ENCODE measurements at regions not wholly inside any gene's neighbourhood (a gene's known extent, or its start where the extent isn't known, plus 50 kb on each side); places are given as distances from the start of the nearest gene placed in this dataset.

GRCh38 chr7:131143869-131144268, 183.8 kb upstream of the MKLN1 start:
- Histone ChIP-seq H3K4me2 (ENCODE audit: insufficient read depth, low read length) (no peak overlapping the region), H3K79me2 (ENCODE audit: insufficient read depth, low read length) (no peaks in the 10 kb centered on the region), H3K36me3 (ENCODE audit: insufficient read depth, low read length) (no peaks in the 10 kb centered on the region), H3K4me3 (ENCODE audit: low read depth in 1 of 2, low read length in 2 of 2) (no peak overlapping the region), H4K20me1 (ENCODE audit: insufficient read depth, low read length) (no peaks in the 10 kb centered on the region), H3K9ac (ENCODE audit: low read depth, low read length) (no peak overlapping the region), H3K27ac (ENCODE audit: low read length) (no peak overlapping the region), H3K9me3 (ENCODE audit: insufficient read depth, low read length, severe bottlenecking) (no peaks in the 10 kb centered on the region), H2AFZ (ENCODE audit: low read depth, low read length) (no peak overlapping the region), H3K27me3 (ENCODE audit: insufficient read depth, low read length, poor library complexity) (no peaks in the 10 kb centered on the region), H3K4me1 (ENCODE audit: insufficient read depth, low read length) (no peaks in the 10 kb centered on the region)
- no peak for ATAC-seq (ENCODE audit: insufficient read depth, low read depth)
- no peak for DNase-seq
- TF ChIP-seq EZH2 (IDR thresholded peaks at IDR 0.05; ENCODE audit: borderline replicate concordance, low read depth, low read length, severe bottlenecking) (no peak), CTCF (IDR thresholded peaks at IDR 0.05; ENCODE audit: borderline replicate concordance, extremely low read depth, low read length, poor library complexity, severe bottlenecking) (no peak)

- no peaks in the 10 kb centered on the region for H3K4me1 ChIP-seq (ENCODE audit: insufficient read depth, low read length)
- ATAC-seq (ENCODE audit: insufficient read depth, low read depth) (no peak), DNase-seq (no peak)
- no peak overlapping the region for H3K4me3 ChIP-seq (ENCODE audit: low read depth in 1 of 2, low read length in 2 of 2)
- H3K27ac ChIP-seq (ENCODE audit: low read length) = no peak overlapping the region
- H3K4me2 ChIP-seq (ENCODE audit: insufficient read depth, low read length) = no peak overlapping the region
- no peaks in the 10 kb centered on the region for H3K9me3 ChIP-seq (ENCODE audit: insufficient read depth, low read length, severe bottlenecking)
- no peaks in the 10 kb centered on the region for H3K27me3 ChIP-seq (ENCODE audit: insufficient read depth, low read length, poor library complexity)
- no peaks in the 10 kb centered on the region for H4K20me1 ChIP-seq (ENCODE audit: insufficient read depth, low read length)
- no peaks in the 10 kb centered on the region for H3K36me3 ChIP-seq (ENCODE audit: insufficient read depth, low read length)
- no peak overlapping the region for H2AFZ ChIP-seq (ENCODE audit: low read depth, low read length)
- TF ChIP-seq CTCF (IDR thresholded peaks at IDR 0.05; ENCODE audit: borderline replicate concordance, extremely low read depth, low read length, poor library complexity, severe bottlenecking) (no peak), EZH2 (IDR thresholded peaks at IDR 0.05; ENCODE audit: borderline replicate concordance, low read depth, low read length, severe bottlenecking) (no peak)
- no peaks in the 10 kb centered on the region for H3K79me2 ChIP-seq (ENCODE audit: insufficient read depth, low read length)
- H3K9ac ChIP-seq (ENCODE audit: low read depth, low read length) = no peak overlapping the region
Measured at GRCh38 chr7:131145026-131145425, 182.7 kb upstream of the MKLN1 start.

- Histone ChIP-seq H3K27me3 (ENCODE audit: insufficient read depth, low read length, poor library complexity) (no peaks in the 10 kb centered on the region), H3K36me3 (ENCODE audit: insufficient read depth, low read length) (no peaks in the 10 kb centered on the region), H3K79me2 (ENCODE audit: insufficient read depth, low read length) (no peaks in the 10 kb centered on the region), H3K4me3 (ENCODE audit: low read depth in 1 of 2, low read length in 2 of 2) (no peak overlapping the region), H4K20me1 (ENCODE audit: insufficient read depth, low read length) (no peaks in the 10 kb centered on the region), H2AFZ (ENCODE audit: low read depth, low read length) (no peak overlapping the region), H3K9ac (ENCODE audit: low read depth, low read length) (no peak overlapping the region), H3K4me1 (ENCODE audit: insufficient read depth, low read length) (no peaks in the 10 kb centered on the region), H3K27ac (ENCODE audit: low read length) (no peak overlapping the region), H3K9me3 (ENCODE audit: insufficient read depth, low read length, severe bottlenecking) (no peaks in the 10 kb centered on the region), H3K4me2 (ENCODE audit: insufficient read depth, low read length) (no peak overlapping the region)
- TF ChIP-seq CTCF (IDR thresholded peaks at IDR 0.05; ENCODE audit: borderline replicate concordance, extremely low read depth, low read length, poor library complexity, severe bottlenecking) (no peak), EZH2 (IDR thresholded peaks at IDR 0.05; ENCODE audit: borderline replicate concordance, low read depth, low read length, severe bottlenecking) (no peak)
- DNase-seq (no peak), ATAC-seq (ENCODE audit: insufficient read depth, low read depth) (no peak)
Measured at GRCh38 chr7:131145770-131146169, 181.9 kb upstream of the MKLN1 start.

GRCh38 chr7:131147604-131148003, 180.1 kb upstream of the MKLN1 start:
- Histone ChIP-seq H3K27ac (ENCODE audit: low read length) (no peak overlapping the region), H3K79me2 (ENCODE audit: insufficient read depth, low read length) (no peaks in the 10 kb centered on the region), H3K9me3 (ENCODE audit: insufficient read depth, low read length, severe bottlenecking) (no peaks in the 10 kb centered on the region), H3K36me3 (ENCODE audit: insufficient read depth, low read length) (no peaks in the 10 kb centered on the region), H4K20me1 (ENCODE audit: insufficient read depth, low read length) (no peaks in the 10 kb centered on the region), H3K4me1 (ENCODE audit: insufficient read depth, low read length) (no peaks in the 10 kb centered on the region), H3K4me2 (ENCODE audit: insufficient read depth, low read length) (no peak overlapping the region), H3K4me3 (ENCODE audit: low read depth in 1 of 2, low read length in 2 of 2) (no peak overlapping the region), H2AFZ (ENCODE audit: low read depth, low read length) (no peak overlapping the region), H3K27me3 (ENCODE audit: insufficient read depth, low read length, poor library complexity) (no peaks in the 10 kb centered on the region), H3K9ac (ENCODE audit: low read depth, low read length) (no peak overlapping the region)
- ATAC-seq (ENCODE audit: insufficient read depth, low read depth) (no peak), DNase-seq (no peak)
- TF ChIP-seq EZH2 (IDR thresholded peaks at IDR 0.05; ENCODE audit: borderline replicate concordance, low read depth, low read length, severe bottlenecking) (no peak), CTCF (IDR thresholded peaks at IDR 0.05; ENCODE audit: borderline replicate concordance, extremely low read depth, low read length, poor library complexity, severe bottlenecking) (no peak)
